SK-N-SH (cell line): ENCODE measurements at regions not wholly inside any gene's neighbourhood (a gene's known extent, or its start where the extent isn't known, plus 50 kb on each side); places are given as distances from the start of the nearest gene placed in this dataset.

Experiments used
- CTCF ChIA-PET: fragments of 300-600, 350-600 bp; formaldehyde crosslinking; extraction: SDS; loops from one replicate; lab custom pipeline; 2021; lab: Yijun Ruan, JAX
- POLR2A ChIA-PET: fragments of 350-600 bp; sonication (Branson Sonifier 250); formaldehyde crosslinking; extraction: SDS; loops from one replicate; lab custom pipeline; 2020; ENCODE audit warnings: antibody characterized with exemption, inconsistent platforms; lab: Yijun Ruan, JAX
- DNase-seq: peaks from one replicate; pipeline ENCODE4 v3.0.0; 2012
- H2AFZ ChIP-seq: fragments of 200-600 bp; sonication (generic); 2 replicates; pipeline ENCODE4 v1.8.1; 2016; ENCODE audit warnings: antibody characterized with exemption, mild to moderate bottlenecking, low read depth
- H3F3A ChIP-seq: fragments of 200-600 bp; sonication (generic); replicated peaks from 2 replicates; pipeline ENCODE3; 2016; ENCODE audit warnings: antibody characterized with exemption, mild to moderate bottlenecking; ENCODE audit not compliant: insufficient read depth
- H3K27ac ChIP-seq, 2 experiments: fragments of 200-500 bp in 1 of 2; fragments of 200-600 bp in 1 of 2; sonication (Bioruptor generic) in 1 of 2; sonication (generic), shearing (Covaris generic) in 1 of 2; 2 replicates each; pipeline versions ENCODE4 v1.5.1 to v1.6.1; 2014 to 2016; ENCODE audit warnings: low read depth in 2 of 2, inconsistent platforms in 1 of 2, low read length in 1 of 2, mild to moderate bottlenecking in 1 of 2, mixed read lengths in 1 of 2
- H3K27me3 ChIP-seq: fragments of 200-600 bp; sonication (generic), shearing (Covaris generic); 2 replicates; pipeline ENCODE4 v1.6.1; 2016; ENCODE audit warnings: mixed run types; ENCODE audit not compliant: insufficient read depth
- H3K36me3 ChIP-seq, 2 experiments: fragments of 200-500 bp in 1 of 2; fragments of 200-600 bp in 1 of 2; sonication (Bioruptor generic) in 1 of 2; sonication (generic) in 1 of 2; replicated peaks in 1 of 2; 2 replicates each; pipeline versions ENCODE3 to v1.5.1; 2014 to 2016; ENCODE audit warnings: low read length in 1 of 2, mild to moderate bottlenecking in 1 of 2; ENCODE audit not compliant: insufficient read depth in 2 of 2, control insufficient read depth in 1 of 2
- H3K4me1 ChIP-seq, 2 experiments: fragments of 200-500 bp in 1 of 2; fragments of 200-600 bp in 1 of 2; sonication (Bioruptor generic) in 1 of 2; sonication (generic), shearing (Covaris generic) in 1 of 2; 2 replicates each; pipeline versions ENCODE4 v1.5.1 to v1.6.1; 2014 to 2016; ENCODE audit warnings: low read depth in 1 of 2, low read length in 1 of 2, mixed run types in 1 of 2; ENCODE audit not compliant: insufficient read depth in 2 of 2, control insufficient read depth in 1 of 2
- H3K4me2 ChIP-seq: fragments of 200-600 bp; sonication (generic), shearing (Covaris generic); 2 replicates; pipeline ENCODE4 v1.6.1; 2017; ENCODE audit warnings: mixed run types
- H3K4me3 ChIP-seq, 2 experiments: fragments of 200-500 bp in 1 of 2; fragments of 200-600 bp in 1 of 2; sonication (Bioruptor generic) in 1 of 2; sonication (generic), shearing (Covaris generic) in 1 of 2; 2 replicates each; pipeline versions ENCODE4 v1.5.1 to v1.8.1; 2014 to 2016; ENCODE audit warnings: low read depth in 2 of 2, inconsistent platforms in 1 of 2, low read length in 1 of 2, mild to moderate bottlenecking in 1 of 2, mixed read lengths in 1 of 2, moderate library complexity in 1 of 2
- H3K79me2 ChIP-seq: fragments of 200-600 bp; sonication (generic); 2 replicates; pipeline ENCODE4 v1.8.1; 2017; ENCODE audit warnings: mild to moderate bottlenecking; ENCODE audit not compliant: insufficient read depth
- H3K9ac ChIP-seq: fragments of 200-600 bp; sonication (generic); 2 replicates; pipeline ENCODE4 v1.6.1; 2017; ENCODE audit warnings: mixed run types
- H3K9me2 ChIP-seq: fragments of 200-600 bp; sonication (generic); 2 replicates; pipeline ENCODE4 v1.6.1; 2017; ENCODE audit warnings: mixed run types
- H3K9me3 ChIP-seq: fragments of 200-600 bp; sonication (generic); 2 replicates; pipeline ENCODE4 v1.6.1; 2017; ENCODE audit warnings: mixed run types, mild to moderate bottlenecking, moderate library complexity
- H4K20me1 ChIP-seq: fragments of 200-600 bp; sonication (generic); 2 replicates; pipeline ENCODE4 v1.6.1; 2017; ENCODE audit warnings: mild to moderate bottlenecking, mixed run types; ENCODE audit not compliant: insufficient read depth
- CHD2 ChIP-seq: fragments of 150-350 bp; IDR thresholded peaks from 2 replicates; pipeline ENCODE4 v1.6.1; 2018; ENCODE audit warnings: low read length; ENCODE audit not compliant: partially characterized antibody
- EP300 ChIP-seq, 2 experiments: IDR thresholded peaks; 2 replicates each; pipeline versions ENCODE4 v1.4.0 to v1.6.1; 2012; ENCODE audit warnings: borderline replicate concordance in 1 of 2, low read depth in 1 of 2, low read length in 1 of 2
- EZH2phosphoT487 ChIP-seq: fragments of 200-600 bp; sonication (generic); IDR thresholded peaks from 2 replicates; pipeline ENCODE4 v1.6.1; 2017; ENCODE audit warnings: low read depth, mixed run types, mild to moderate bottlenecking, antibody characterized with exemption, moderate library complexity, borderline replicate concordance
- FOSL2 ChIP-seq: IDR thresholded peaks from 2 replicates; pipeline ENCODE4 v1.4.0; 2012; ENCODE audit warnings: low read depth, mild to moderate bottlenecking, moderate library complexity, borderline replicate concordance
- FOXM1 ChIP-seq: IDR thresholded peaks from 2 replicates; pipeline ENCODE4 v1.4.0; 2012; ENCODE audit warnings: low read depth, mild to moderate bottlenecking
- GABPA ChIP-seq: IDR thresholded peaks from 2 replicates; pipeline ENCODE4 v1.4.0; 2012; ENCODE audit warnings: low read depth, mild to moderate bottlenecking
- JUND ChIP-seq: IDR thresholded peaks from 2 replicates; pipeline ENCODE4 v1.4.0; 2012
- MXI1 ChIP-seq: IDR thresholded peaks from 2 replicates; pipeline ENCODE4 v1.6.1; 2012; ENCODE audit warnings: mild to moderate bottlenecking, low read depth, low read length, improper control_type of control experiment
- NFIC ChIP-seq: IDR thresholded peaks from 2 replicates; pipeline ENCODE4 v1.4.0; 2012; ENCODE audit warnings: borderline replicate concordance
- RAD21 ChIP-seq: IDR thresholded peaks from 2 replicates; pipeline ENCODE4 v1.6.1; 2012; ENCODE audit warnings: mild to moderate bottlenecking, low read length
- RCOR1 ChIP-seq: fragments of 150-350 bp; IDR thresholded peaks from 2 replicates; pipeline ENCODE4 v1.6.1; 2017; ENCODE audit warnings: antibody characterized with exemption, low read length
- RFX5 ChIP-seq: IDR thresholded peaks from 2 replicates; pipeline ENCODE4 v1.6.1; 2012; ENCODE audit warnings: mild to moderate bottlenecking, improper control_type of control experiment, low read length
- TAF1 ChIP-seq: IDR thresholded peaks from 2 replicates; pipeline ENCODE4 v1.6.1; 2012; ENCODE audit warnings: low read depth, mild to moderate bottlenecking, low read length, moderate library complexity, borderline replicate concordance
- USF1 ChIP-seq: IDR thresholded peaks from 2 replicates; pipeline ENCODE4 v1.4.0; 2012; ENCODE audit warnings: low read depth, borderline replicate concordance
- WGBS: methylation state at CpG from one replicate; pipeline ENCODE4 v1.1.6; 2017; ENCODE audit warnings: low lambda C conversion rate; 5-methylcytosine and 5-hydroxymethylcytosine counted together

- 4% methylated on average over 6 of the region's 6 CpGs for WGBS
- H3K36me3 ChIP-seq, result no peaks in the 10 kb centered on the region
- no peaks in the 10 kb centered on the region for H3K79me2 ChIP-seq
- no peaks in the 10 kb centered on the region; the same call in 1 of the 2 replicates for H3K9me3 ChIP-seq
- no peak overlapping the region for H3K27ac ChIP-seq
- H2AFZ ChIP-seq, result no peak overlapping the region
- no peaks in the 10 kb centered on the region for H3K4me1 ChIP-seq
- no peak overlapping the region for H3K4me2 ChIP-seq
- ChIA-PET CTCF (interaction anchor here (2.2 kb wide), 1 partner anchor 11 kb away, joined by 7 read pairs; no protein-coding TSS in a partner anchor), POLR2A (no interaction called here)
- no peaks in the 10 kb centered on the region for H4K20me1 ChIP-seq
- H3K4me3 ChIP-seq, result no peak overlapping the region
- H3K27me3 ChIP-seq, result no peaks in the 10 kb centered on the region; the same call in 1 of the 2 replicates
- no peak overlapping the region for H3K9ac ChIP-seq
- no peaks in the 10 kb centered on the region for H3F3A ChIP-seq
- TF ChIP-seq EP300 (IDR thresholded peaks at IDR 0.05; ENCODE audit: borderline replicate concordance in 1 of 2, low read depth in 1 of 2, low read length in 1 of 2) (no peak), FOXM1 (no peak), RCOR1 (no peak)
- H3K9me2 ChIP-seq, result no peaks in the 10 kb centered on the region
- DNase-seq, result no peak
Observed at GRCh38 chr6:159490298-159490937, 202.6 kb downstream of the SOD2 start.

GRCh38 chr6:159487636-159488035 is 205.4 kb downstream of the SOD2 start:
- Histone ChIP-seq H2AFZ (no peak overlapping the region), H3K9ac (no peak overlapping the region), H3K9me3 (no peaks in the 10 kb centered on the region; the same call in 1 of the 2 replicates), H3K4me1 (no peaks in the 10 kb centered on the region), H3F3A (no peaks in the 10 kb centered on the region), H3K9me2 (no peaks in the 10 kb centered on the region), H3K27me3 (peaks cover 5% of the 10 kb centered on the region; the same call in 1 of the 2 replicates), H3K4me2 (no peak overlapping the region), H3K36me3 (no peaks in the 10 kb centered on the region), H4K20me1 (no peaks in the 10 kb centered on the region)
- WGBS, result 0% methylated on average over 2 of the region's 2 CpGs
- CTCF ChIA-PET, result no interaction called here
- POLR2A ChIA-PET, result no interaction called here
- TF ChIP-seq FOSL2 (no peak), JUND (no peak), MXI1 (no peak), USF1 (no peak), EZH2phosphoT487 (no peak), CHD2 (no peak), RCOR1 (no peak), TAF1 (no peak), FOXM1 (no peak), RAD21 (no peak), GABPA (no peak), RFX5 (no peak), NFIC (no peak)
- TF ChIP-seq, all 33 proteins: peak for 0
- DNase-seq, result no peak
- Histone ChIP-seq H3K4me3 (no peak overlapping the region), H3K27ac (no peak overlapping the region), H3K79me2 (no peaks in the 10 kb centered on the region)
